NCI-H748 treated with DMSO at 0.1 percent for 48 hours (cell line): ENCODE measurements at regions not wholly inside any gene's neighbourhood (a gene's known extent, or its start where the extent isn't known, plus 50 kb on each side); places are given as distances from the start of the nearest gene placed in this dataset.
A peak's percentile ranks its signal among the peaks of the same experiment; 100 is the strongest.

Experiments
- DNase-seq: peaks from one replicate; lab custom pipeline; 2025; lab: John Stamatoyannopoulos, UW

- DNase-seq: no peak
Observed at GRCh38 chr3:154976072-154976983, 103.8 kb upstream of the MME start.

- DNase-seq: no peak
Observed at GRCh38 chr3:154973851-154974250, 106.3 kb upstream of the MME start.

DNA sequence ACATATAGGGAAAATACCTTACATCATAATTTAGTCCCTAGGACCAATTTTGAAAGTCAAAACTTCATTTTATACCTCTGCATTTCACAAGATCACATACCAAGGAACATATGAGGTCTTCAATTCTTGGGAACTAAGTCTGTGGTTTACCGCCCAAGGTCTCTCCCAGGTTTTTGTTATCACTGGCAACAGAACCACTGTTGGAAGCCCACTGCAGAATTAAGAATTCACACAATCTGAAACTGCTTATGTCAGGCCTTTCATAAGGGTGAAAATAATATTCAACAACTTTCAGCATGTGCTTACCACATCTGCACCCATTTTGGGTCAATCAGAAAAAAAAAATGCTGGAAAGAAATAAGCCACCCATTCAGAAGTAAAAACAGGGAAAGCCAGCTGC lies 107.2 kb upstream of the MME start:
- no peak for DNase-seq

DNA sequence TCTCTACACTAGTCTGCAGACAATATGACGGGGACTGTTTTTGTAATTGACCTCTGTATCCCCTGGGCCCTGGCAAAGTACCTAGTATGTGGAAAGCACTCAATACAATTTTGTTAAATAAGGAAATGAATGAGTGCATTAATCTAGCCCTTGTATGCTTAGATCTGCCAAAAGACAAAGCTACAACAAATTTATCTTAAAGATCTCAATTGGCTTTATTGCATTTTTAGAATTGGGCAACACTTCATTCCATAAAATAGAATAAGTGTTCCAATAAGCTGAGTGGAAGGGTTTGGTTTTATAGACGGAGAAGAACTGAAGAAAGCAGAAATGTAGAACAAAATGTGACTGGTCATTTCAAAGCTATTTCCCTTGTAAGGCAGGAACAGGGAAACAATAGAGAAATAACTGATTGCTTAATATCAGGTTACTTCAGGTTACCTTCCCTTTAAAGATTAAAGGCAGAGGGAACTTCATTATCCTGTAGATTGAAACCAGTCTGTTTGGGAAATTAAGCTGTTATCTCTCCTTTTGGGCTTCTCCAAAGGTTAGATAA lies 108.3 kb upstream of the MME start:
- no peak for DNase-seq

DNA sequence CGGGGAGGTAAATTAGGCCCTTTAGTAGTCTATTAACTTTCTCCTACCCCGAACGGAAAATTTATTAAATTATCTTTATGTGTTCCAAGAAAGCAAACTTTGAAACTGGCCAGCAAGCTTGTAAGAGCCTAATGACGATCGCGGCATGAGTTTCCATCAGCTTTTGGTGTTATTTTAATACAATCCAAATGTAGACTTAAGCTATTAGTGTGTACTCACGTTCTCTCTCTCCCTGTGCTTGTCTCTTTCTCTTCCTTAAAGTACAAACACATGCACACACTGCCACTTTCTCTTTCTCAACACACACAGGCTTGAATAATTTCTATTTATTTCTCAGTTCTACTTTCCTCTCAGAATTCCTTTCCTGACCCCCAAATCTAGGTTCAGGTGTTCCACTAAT lies 108.8 kb upstream of the MME start:
- no peak for DNase-seq

- no peak for DNase-seq
Observed at GRCh38 chr3:154970797-154971196, 109.3 kb upstream of the MME start.

GRCh38 chr3:154969366-154969765 lies 110.8 kb upstream of the MME start:
- DNase-seq: no peak

GRCh38 chr3:154967090-154967489 lies 113.0 kb upstream of the MME start:
- DNase-seq: no peak

DNA sequence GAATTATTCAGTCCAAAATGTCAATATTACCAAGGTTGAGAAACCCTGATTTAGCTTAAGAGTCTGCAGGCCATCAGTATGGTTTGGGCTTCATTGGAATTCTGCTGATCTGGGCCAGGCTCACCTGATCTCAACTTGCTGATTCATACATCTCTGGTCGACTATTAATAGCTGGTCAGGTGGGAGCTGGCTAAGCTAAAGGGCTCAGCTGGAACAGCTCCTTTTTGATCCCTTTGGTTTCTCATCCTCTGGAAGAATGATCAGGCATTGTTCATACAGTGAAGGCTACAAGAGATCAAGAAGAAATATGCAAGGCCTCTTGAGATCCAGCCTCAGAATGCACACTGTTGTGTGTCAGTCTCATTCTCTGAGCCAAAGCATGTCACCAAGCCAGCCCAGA lies 123.3 kb upstream of the MME start:
- no peak for DNase-seq

DNA sequence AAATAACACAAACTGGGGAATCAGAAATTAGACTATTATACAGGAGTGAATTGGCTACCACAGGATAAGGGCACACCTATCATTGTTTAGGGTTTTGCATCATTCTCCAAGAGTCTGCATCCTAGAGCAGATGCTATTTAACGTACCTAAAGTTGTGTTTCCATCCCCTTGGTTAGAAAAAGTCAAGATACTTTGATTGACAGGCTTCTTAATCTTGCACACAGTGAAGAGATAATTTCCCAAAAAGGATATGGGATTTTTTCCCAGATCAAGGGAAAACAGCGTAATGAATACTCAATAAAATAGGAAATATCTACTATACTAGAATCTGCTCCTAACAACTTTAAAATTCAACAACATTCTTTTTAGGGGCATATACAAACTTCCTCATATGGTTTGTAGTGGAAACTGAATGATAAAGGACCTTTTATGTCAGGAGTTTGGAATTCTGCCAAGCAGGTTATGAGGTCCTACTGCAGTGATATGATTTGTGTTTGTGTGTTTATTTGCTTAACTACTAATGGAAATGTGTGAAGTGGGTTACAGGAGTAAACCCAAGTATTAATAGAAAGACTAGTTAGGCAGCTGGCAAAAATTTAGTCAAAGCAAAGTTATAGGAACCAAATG lies 124.1 kb upstream of the MME start:
- peak; percentile 1 for DNase-seq

- no peak for DNase-seq
Observed at GRCh38 chr3:154954757-154955156, 125.4 kb upstream of the MME start.

DNA sequence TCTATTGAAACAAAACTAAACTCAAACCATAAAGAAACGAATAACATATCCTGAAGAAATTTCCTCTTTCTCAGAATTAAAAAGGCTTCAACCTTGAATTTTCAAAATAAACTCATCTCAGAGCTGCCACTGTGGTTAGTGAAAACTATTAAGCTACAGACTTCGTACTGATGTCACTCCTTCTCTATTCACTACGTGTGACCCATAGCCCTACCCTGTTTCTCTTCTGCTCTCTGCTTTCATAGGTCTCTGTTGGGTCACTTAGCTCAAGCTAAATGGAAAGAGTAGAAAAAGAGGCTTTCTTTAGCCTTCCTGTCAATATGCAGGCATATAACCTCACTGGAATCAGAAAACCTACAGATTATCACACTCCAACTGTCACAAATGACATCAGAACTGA lies 126.6 kb upstream of the MME start:
- DNase-seq: no peak

DNA sequence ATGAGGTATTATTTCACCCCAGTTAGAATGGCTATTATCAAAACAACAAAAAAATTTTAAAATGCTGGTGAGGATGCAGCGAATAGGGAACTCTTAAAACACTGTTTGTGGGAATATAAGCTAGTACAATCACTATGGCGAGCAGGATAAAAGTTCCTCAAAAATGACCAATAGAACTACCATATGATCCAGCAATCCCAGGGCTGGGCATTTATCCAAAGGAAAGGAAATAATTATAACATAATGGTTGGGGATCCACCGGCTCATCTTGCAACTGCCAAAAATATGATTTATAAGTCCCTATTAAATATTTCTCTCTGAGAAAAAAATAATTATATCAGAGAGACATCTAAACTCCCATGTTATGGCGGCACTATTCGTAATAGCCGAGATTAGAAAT lies 127.6 kb upstream of the MME start:
- DNase-seq: no peak

DNA sequence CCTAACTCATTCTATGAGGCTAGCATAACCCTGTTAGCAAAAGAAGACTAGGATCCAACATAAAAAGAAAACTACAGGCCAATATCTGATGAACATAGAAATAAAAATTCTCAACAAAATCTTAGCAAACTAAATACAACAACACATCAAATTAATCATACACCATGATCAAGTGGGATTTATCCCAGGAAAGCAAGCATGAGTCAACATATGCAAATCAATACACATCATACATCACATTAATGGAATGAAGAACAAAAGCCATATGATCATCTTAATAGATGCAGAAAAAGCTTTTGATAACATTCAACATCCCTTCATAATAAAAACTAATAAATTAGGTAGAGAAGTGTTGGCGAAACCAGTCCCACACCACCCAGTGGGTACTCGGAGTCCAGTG lies 136.1 kb upstream of the MME start:
- no peak for DNase-seq

- DNase-seq: no peak
Observed at GRCh38 chr3:154942827-154943226, 137.3 kb upstream of the MME start.

- no peak for DNase-seq
Observed at GRCh38 chr3:154936196-154936595, 143.9 kb upstream of the MME start.

DNA sequence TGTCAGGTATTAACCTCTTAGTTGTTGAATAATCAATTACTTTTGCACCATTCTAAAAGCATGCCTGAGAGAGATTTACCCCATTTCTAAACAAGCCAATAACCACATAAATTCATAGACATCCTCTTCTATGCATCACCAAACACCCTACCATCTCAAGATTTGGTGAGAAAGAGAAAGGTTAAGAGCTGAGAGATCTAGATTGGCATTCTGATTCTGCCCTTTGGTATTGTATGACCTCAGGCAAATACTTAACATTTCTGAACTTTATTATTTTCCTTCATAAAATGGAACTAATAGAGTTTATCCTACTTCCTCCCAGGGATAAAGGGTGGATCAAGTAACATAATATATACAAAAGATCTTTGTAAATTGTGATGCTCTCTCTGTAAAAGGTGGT lies 146.5 kb upstream of the MME start:
- DNase-seq: no peak

DNA sequence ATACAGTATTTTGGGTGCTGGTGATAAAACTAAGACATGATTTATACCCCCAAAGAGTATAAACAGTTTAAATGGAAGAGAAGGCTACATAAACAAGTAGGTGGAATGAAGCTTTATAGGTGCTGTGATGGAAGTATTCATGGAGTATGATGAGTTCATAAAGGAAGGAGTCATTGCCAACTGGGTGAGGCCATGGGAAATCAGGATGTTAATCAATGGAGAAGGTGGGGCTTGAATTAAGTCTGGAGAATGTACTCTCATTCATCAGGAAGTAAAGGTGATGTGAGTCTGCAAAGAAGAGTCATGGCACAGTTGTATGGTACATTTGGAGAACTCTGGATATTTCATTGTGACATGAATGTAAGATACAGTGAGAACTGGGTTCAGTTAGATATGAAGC lies 147.5 kb upstream of the MME start:
- no peak for DNase-seq

DNA sequence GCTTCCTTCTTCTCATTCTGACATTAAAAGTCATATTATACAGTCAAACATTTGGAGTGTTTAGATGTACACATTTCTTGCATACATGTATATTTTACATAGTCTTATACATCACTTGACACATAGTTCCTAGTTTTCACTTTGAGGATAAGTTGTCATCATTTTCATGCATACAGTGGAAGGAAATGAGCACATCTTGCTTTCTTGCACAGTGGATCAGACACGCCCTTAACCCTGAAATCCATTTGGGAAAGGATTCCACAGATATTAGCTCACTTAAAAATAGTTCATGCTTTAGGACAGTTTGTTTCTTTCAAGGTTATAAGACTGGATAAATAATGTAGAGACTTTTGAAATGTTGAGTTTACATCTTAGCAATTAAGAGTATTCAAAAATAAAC lies 148.6 kb upstream of the MME start:
- no peak for DNase-seq

GRCh38 chr3:154926721-154927120 lies 153.4 kb upstream of the MME start:
- no peak for DNase-seq

DNA sequence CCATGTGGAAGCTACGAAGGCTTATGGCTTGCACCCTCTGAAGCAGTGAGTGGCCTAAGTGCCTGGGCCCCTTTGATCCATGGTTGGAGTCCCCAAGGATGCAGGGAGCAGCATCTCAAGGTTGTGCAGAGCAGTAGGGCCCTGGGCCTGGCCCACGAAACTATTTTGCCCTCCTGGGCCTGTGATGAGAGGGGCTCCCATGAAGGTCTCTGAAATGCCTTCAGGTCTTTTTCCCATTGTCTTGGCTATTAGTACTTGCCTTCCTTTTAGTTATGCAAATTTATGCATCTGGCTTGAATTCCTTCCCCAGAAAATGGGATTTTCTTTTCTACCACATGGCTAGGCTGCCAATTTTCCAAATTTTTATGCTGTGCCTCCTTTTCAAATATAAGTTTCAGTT lies 158.8 kb upstream of the MME start:
- DNase-seq: no peak

- DNase-seq: no peak
Observed at GRCh38 chr3:154919226-154919625, 160.9 kb upstream of the MME start.

DNA sequence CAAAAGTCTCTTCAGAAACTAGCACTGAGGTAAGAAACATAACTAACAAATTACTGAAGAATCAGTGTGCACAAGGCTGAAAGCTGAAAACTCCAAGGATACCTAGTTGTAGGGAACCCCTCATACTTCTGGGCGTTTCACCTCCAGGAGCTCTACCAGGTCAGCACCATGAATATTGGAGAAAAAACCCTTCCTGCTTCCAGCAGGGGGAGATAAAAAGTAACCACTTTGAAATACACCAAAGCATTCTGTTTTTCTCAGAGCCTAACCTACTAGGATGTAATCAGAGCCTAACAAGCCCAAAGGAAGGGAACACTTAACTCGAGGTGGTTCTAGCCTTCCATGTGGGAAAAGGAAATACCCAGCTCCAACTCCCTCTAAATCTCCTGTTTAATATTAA lies 175.8 kb upstream of the MME start:
- no peak for DNase-seq
